OCI-LY1 (cell line): ENCODE measurements at regions not wholly inside any gene's neighbourhood (a gene's known extent, or its start where the extent isn't known, plus 50 kb on each side); places are given as distances from the start of the nearest gene placed in this dataset.

ENCODE experiments used
- H2AFZ ChIP-seq: fragments of 200-600 bp; sonication (generic), shearing (Covaris generic); 2 replicates; pipeline ENCODE4 v1.6.0; 2014; ENCODE audit warnings: antibody characterized with exemption, mild to moderate bottlenecking, low read length
- H3F3A ChIP-seq: fragments of 200-600 bp; sonication (generic), shearing (Covaris generic); 2 replicates; pipeline ENCODE4 v1.6.0; 2014; ENCODE audit warnings: mild to moderate bottlenecking, antibody characterized with exemption, low read length, moderate library complexity; ENCODE audit not compliant: insufficient read depth
- H3K27ac ChIP-seq: fragments of 200-600 bp; sonication (generic); 2 replicates; pipeline ENCODE4 v1.5.1; 2014; ENCODE audit warnings: low read length, mixed run types, mild to moderate bottlenecking, low read depth; ENCODE audit not compliant: poor library complexity, severe bottlenecking
- H3K27me3 ChIP-seq: fragments of 200-600 bp; sonication (generic); 2 replicates; pipeline ENCODE4 v1.6.0; 2014; ENCODE audit warnings: antibody characterized with exemption, mild to moderate bottlenecking, low read length, moderate library complexity; ENCODE audit not compliant: insufficient read depth
- H3K36me3 ChIP-seq: fragments of 200-600 bp; sonication (generic); 2 replicates; pipeline ENCODE4 v1.6.1; 2014; ENCODE audit warnings: mild to moderate bottlenecking, antibody characterized with exemption, low read length, moderate library complexity, mixed read lengths; ENCODE audit not compliant: insufficient read depth
- H3K4me1 ChIP-seq: fragments of 200-600 bp; sonication (generic); 2 replicates; pipeline ENCODE4 v1.5.1; 2014; ENCODE audit warnings: mild to moderate bottlenecking, low read length, moderate library complexity; ENCODE audit not compliant: insufficient read depth, severe bottlenecking
- H3K4me2 ChIP-seq: fragments of 200-600 bp; sonication (generic), shearing (Covaris generic); 2 replicates; pipeline ENCODE4 v1.6.1; 2014; ENCODE audit warnings: low read length
- H3K4me3 ChIP-seq: fragments of 200-600 bp; sonication (generic); 2 replicates; pipeline ENCODE4 v1.5.1; 2014; ENCODE audit warnings: low read length, low read depth, mild to moderate bottlenecking, mixed read lengths; ENCODE audit not compliant: poor library complexity, severe bottlenecking
- H3K79me2 ChIP-seq: fragments of 200-600 bp; shearing (Covaris generic); 2 replicates; pipeline ENCODE4 v1.6.1; 2016; ENCODE audit warnings: mixed run types, low read length, mixed read lengths; ENCODE audit not compliant: insufficient read depth
- H3K9ac ChIP-seq: fragments of 200-600 bp; sonication (generic), shearing (Covaris generic); 2 replicates; pipeline ENCODE4 v1.6.1; 2014; ENCODE audit warnings: mild to moderate bottlenecking, low read length, mixed read lengths
- H3K9me2 ChIP-seq: fragments of 200-600 bp; sonication (generic), shearing (Covaris generic); 2 replicates; pipeline ENCODE4 v1.6.1; 2014; ENCODE audit warnings: low read depth, mild to moderate bottlenecking, low read length, mixed read lengths
- H3K9me3 ChIP-seq: fragments of 200-600 bp; shearing (Covaris generic); 2 replicates; pipeline ENCODE4 v1.6.1; 2014; ENCODE audit warnings: low read length, mixed read lengths
- H4K20me1 ChIP-seq: fragments of 200-600 bp; sonication (generic), shearing (Covaris generic); 2 replicates; pipeline ENCODE4 v1.6.0; 2016; ENCODE audit warnings: mild to moderate bottlenecking, low read length; ENCODE audit not compliant: insufficient read depth
- EZH2 ChIP-seq: fragments of 200-600 bp; sonication (generic), shearing (Covaris generic); IDR thresholded peaks from 2 replicates; pipeline ENCODE4 v1.8.0; 2017; ENCODE audit warnings: borderline replicate concordance, mixed run types, mild to moderate bottlenecking, antibody characterized with exemption, low read length, moderate library complexity, mixed read lengths
- TF ChIP-seq, protein P1 (sequence below): fragments of 200-600 bp; sonication (generic), shearing (Covaris generic); IDR thresholded peaks from 2 replicates; pipeline ENCODE4 v1.5.1; 2017; ENCODE audit warnings: mild to moderate bottlenecking, antibody characterized with exemption, low read length, moderate library complexity, mixed read lengths

DNA sequence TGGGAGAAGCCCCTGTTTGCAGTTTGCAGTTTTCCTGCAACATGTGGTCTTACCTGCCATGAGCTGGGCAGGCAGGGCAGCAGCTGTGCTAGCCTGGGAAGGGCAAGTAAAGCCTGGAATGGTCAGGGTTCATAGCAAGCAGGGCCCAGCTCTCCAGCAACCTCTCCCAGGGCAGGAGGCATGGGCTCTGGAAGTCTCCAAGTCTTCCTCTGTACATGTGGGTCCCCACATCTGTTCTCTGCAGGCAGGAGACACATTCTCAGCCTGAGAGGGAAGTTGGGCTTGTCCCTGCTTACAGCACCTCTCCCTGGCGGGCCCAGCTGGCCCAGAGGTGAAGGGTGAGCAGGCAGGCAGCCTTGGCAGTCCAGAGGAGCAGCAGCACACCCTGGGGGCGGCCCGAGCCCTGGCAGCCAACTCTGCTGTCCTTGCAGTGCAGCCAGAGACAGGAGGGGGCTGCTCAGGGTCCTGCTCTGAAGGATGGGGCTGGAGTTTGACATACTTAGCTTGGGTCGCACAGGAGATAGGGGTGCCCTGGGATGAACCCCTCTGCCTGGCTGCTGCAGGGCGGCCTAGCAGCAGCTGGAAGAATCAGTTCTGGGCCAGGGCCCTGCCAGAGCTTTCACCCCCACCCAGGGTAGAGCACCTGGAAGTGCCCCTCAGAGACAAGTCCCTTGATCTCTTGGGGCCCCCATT lies 176.0 kb downstream of the MRPL14 start:
- no peaks in the 10 kb centered on the region for H3K9me2 ChIP-seq
- H3F3A ChIP-seq, result no peaks in the 10 kb centered on the region
- no peak overlapping the region for H3K4me3 ChIP-seq
- no peak overlapping the region for H3K4me2 ChIP-seq
- peaks cover under 1% of the 10 kb centered on the region; the same call in 1 of the 2 replicates for H3K9me3 ChIP-seq
- TF ChIP-seq, protein P1, sequence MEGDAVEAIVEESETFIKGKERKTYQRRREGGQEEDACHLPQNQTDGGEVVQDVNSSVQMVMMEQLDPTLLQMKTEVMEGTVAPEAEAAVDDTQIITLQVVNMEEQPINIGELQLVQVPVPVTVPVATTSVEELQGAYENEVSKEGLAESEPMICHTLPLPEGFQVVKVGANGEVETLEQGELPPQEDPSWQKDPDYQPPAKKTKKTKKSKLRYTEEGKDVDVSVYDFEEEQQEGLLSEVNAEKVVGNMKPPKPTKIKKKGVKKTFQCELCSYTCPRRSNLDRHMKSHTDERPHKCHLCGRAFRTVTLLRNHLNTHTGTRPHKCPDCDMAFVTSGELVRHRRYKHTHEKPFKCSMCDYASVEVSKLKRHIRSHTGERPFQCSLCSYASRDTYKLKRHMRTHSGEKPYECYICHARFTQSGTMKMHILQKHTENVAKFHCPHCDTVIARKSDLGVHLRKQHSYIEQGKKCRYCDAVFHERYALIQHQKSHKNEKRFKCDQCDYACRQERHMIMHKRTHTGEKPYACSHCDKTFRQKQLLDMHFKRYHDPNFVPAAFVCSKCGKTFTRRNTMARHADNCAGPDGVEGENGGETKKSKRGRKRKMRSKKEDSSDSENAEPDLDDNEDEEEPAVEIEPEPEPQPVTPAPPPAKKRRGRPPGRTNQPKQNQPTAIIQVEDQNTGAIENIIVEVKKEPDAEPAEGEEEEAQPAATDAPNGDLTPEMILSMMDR, result peak; percentile 32; the same call in 1 of the 2 replicates
- TF ChIP-seq EZH2, result no peak
- H3K27me3 ChIP-seq, result no peaks in the 10 kb centered on the region
- no peak overlapping the region for H3K9ac ChIP-seq
- no peaks in the 10 kb centered on the region for H4K20me1 ChIP-seq
- H3K36me3 ChIP-seq, result no peaks in the 10 kb centered on the region
- H3K79me2 ChIP-seq, result no peaks in the 10 kb centered on the region
- H3K4me1 ChIP-seq, result no peaks in the 10 kb centered on the region
- H2AFZ ChIP-seq, result no peak overlapping the region
- H3K27ac ChIP-seq, result no peak overlapping the region

DNA sequence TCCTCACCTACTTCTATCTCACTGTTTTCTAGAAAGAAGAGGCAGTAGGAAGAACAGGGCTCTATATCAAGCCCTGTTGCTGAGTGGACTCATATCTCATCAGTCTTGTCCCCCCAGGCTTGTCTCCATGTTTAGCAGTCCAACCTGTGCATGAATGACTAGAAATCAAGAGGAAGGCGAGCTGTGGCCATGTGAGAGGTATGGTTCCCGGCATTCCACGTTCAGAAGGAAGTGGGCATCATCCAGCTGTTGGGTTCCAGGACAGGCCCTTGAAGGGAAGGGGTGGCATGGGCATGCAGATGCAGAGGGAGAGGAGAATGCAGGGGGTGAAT lies 176.6 kb downstream of the MRPL14 start:
- Histone ChIP-seq H3K9me2 (no peaks in the 10 kb centered on the region), H3F3A (no peaks in the 10 kb centered on the region), H3K4me2 (no peak overlapping the region), H3K36me3 (no peaks in the 10 kb centered on the region), H3K9ac (no peak overlapping the region), H3K9me3 (0 out of 2 replicates have a peak, but pooled peaks cover 2% of the 10 kb centered on the region), H3K79me2 (no peaks in the 10 kb centered on the region), H3K4me3 (no peak overlapping the region), H2AFZ (no peak overlapping the region), H3K27ac (no peak overlapping the region), H3K4me1 (no peaks in the 10 kb centered on the region), H3K27me3 (no peaks in the 10 kb centered on the region), H4K20me1 (no peaks in the 10 kb centered on the region)
- TF ChIP-seq, protein P1, result no peak
- no peak for TF ChIP-seq EZH2

DNA sequence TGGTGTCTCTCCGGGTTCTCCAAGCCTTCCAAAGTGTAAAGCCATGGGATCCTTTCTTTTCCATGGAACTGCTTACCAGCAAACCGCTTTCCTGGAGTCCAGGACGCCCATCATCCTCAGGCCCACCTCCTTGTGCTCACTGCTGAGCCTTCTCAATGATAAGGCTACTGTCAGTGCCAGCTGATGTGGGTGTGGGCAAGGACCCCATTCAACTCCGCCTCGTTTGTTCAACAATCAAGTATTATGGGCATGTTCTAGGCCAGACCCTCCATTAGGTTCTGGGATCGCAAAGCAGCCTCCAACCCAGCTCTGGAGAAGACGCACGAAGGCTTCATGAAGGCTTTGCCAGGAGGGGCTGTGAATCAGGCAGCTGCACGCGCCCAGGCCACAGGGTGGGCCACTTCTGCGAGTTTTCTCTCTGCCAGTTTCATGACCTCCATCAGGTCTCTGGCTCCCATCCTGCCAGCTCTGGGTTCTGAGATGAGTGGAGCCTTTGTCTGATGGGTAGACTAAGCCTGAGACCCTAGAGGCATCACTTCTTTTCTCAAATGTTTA lies 177.1 kb downstream of the MRPL14 start:
- Histone ChIP-seq H3K27me3 (no peaks in the 10 kb centered on the region; the same call in 1 of the 2 replicates), H4K20me1 (no peaks in the 10 kb centered on the region), H3K4me1 (no peaks in the 10 kb centered on the region)

More for the DNA sequence above, 177.1 kb downstream of the MRPL14 start:
- Histone ChIP-seq H3K9me3 (peaks cover 8% of the 10 kb centered on the region; the same call in 1 of the 2 replicates), H3K27ac (no peak overlapping the region), H3K4me3 (no peak overlapping the region), H3K4me2 (no peak overlapping the region), H3K36me3 (no peaks in the 10 kb centered on the region), H2AFZ (no peak overlapping the region), H3K9me2 (no peaks in the 10 kb centered on the region), H3K79me2 (no peaks in the 10 kb centered on the region), H3F3A (no peaks in the 10 kb centered on the region), H3K9ac (no peak overlapping the region)
- TF ChIP-seq EZH2, result no peak
- TF ChIP-seq, protein P1, result no peak
